ENCODE measurements at regions not wholly inside any gene's neighbourhood (a gene's known extent, or its start where the extent isn't known, plus 50 kb on each side); places are given as distances from the start of the nearest gene placed in this dataset.

- Histone ChIP-seq H2BK20ac (ENCODE audit: low read length) (no peak overlapping the region), H3K4me2 (ENCODE audit: insufficient read depth in 1 of 2, low read depth in 2 of 2, low read length in 2 of 2) (no peak overlapping the region), H2BK12ac (ENCODE audit: low read depth, low read length) (no peak overlapping the region), H2AFZ (ENCODE audit: low read length) (no peak overlapping the region), H4K5ac (ENCODE audit: insufficient read length, low read depth, low read length) (no peak overlapping the region), H3K36me3 (ENCODE audit: control insufficient read depth in 2 of 4, insufficient read depth in 4 of 4, low read length in 3 of 4) (no peaks in the 10 kb centered on the region), H4K20me1 (replicated peaks in 1 of 2; ENCODE audit: control insufficient read depth in 1 of 2, insufficient read depth in 2 of 2, low read length in 2 of 2) (no peaks in the 10 kb centered on the region), H2BK120ac (replicated peaks; ENCODE audit: low read depth, low read length) (no peak overlapping the region), H3K79me1 (ENCODE audit: low read depth, low read length) (no peaks in the 10 kb centered on the region), H3K14ac (ENCODE audit: insufficient read length) (no peak overlapping the region), H3K56ac (replicated peaks; ENCODE audit: insufficient read length, low read depth, low read length) (no peak overlapping the region), H3K27ac (ENCODE audit: low read depth, low read length) (no peak overlapping the region), H4K8ac (ENCODE audit: extremely low read depth, insufficient read depth, low read length) (no peak overlapping the region), H3K79me2 (ENCODE audit: control insufficient read depth in 1 of 2, insufficient read depth in 2 of 2, low read length in 2 of 2) (no peaks in the 10 kb centered on the region), H3K23me2 (ENCODE audit: low read depth, low read length) (peaks cover 2% of the 10 kb centered on the region; the same call in 1 of the 2 replicates), H3K9me3 (ENCODE audit: insufficient read depth in 2 of 2, low read depth in 1 of 2, low read length in 1 of 2) (no peaks in the 10 kb centered on the region), H2AK5ac (ENCODE audit: low read depth, low read length) (no peak overlapping the region), H3K4me3 (ENCODE audit: extremely low read depth in 1 of 4, insufficient read depth in 2 of 4, low read depth in 3 of 4, low read length in 4 of 4) (no peak overlapping the region), H4K91ac (replicated peaks; ENCODE audit: insufficient read length, low read length) (no peak overlapping the region), H3K18ac (ENCODE audit: extremely low read depth, low read length) (no peak overlapping the region), H3K4ac (replicated peaks; ENCODE audit: insufficient read length, low read depth, low read length) (no peak overlapping the region), H2BK5ac (ENCODE audit: low read depth, low read length) (no peak overlapping the region), H3K4me1 (replicated peaks in 1 of 4; ENCODE audit: control insufficient read depth in 3 of 4, insufficient read depth in 4 of 4, low read length in 3 of 4) (peaks cover 0 to 8% (median 0%) of the 10 kb centered on the region in 4 experiments; a peak in 3 of 7 replicates), H3K23ac (ENCODE audit: insufficient read length) (no peak overlapping the region), H3K27me3 (replicated peaks in 1 of 4; ENCODE audit: control insufficient read depth in 3 of 4, extremely low read depth in 1 of 4, insufficient read depth in 3 of 4, low read length in 3 of 4) (no peaks in the 10 kb centered on the region), H2BK15ac (ENCODE audit: low read length) (no peak overlapping the region), H3K9ac (replicated peaks in 1 of 4; ENCODE audit: extremely low read depth in 1 of 4, low read depth in 3 of 4, low read length in 3 of 4) (no peak overlapping the region)
- ChIA-PET CTCF (ENCODE audit: partially characterized antibody) (interaction anchor here (1.6 to 2.2 kb wide), 2 partner anchors 9 to 122 kb away, joined by 6 to 8 read pairs; no protein-coding TSS in a partner anchor), POLR2A (ENCODE audit: partially characterized antibody) (no interaction called here)
- FAIRE-seq (no peak), DNase-seq (ENCODE audit: low read depth in 1 of 2, low spot score in 2 of 2) (no peak)
- 76% methylated on average over 7 of the region's 7 CpGs; no CpG with 5 or more reads in 1 of the 2 experiments for WGBS, 2 experiments (ENCODE audit: extremely low coverage in 1 of 2, insufficient coverage in 1 of 2, insufficient read length in 1 of 2, insufficient replicate concordance in 2 of 2, low coverage in 1 of 2, low lambda C conversion rate in 2 of 2, missing lambda C conversion rate in 1 of 2)
- TF ChIP-seq CREB1 (IDR thresholded peaks at IDR 0.05) (no peak), EGR1 (IDR thresholded peaks at IDR 0.05; ENCODE audit: borderline replicate concordance, low read depth, low read length) (no peak), SP2 (IDR thresholded peaks at IDR 0.05; ENCODE audit: low read length) (no peak), MAFK (IDR thresholded peaks at IDR 0.05; ENCODE audit: low read depth, low read length) (no peak), RAD21 (IDR thresholded peaks at IDR 0.05 in 1 of 2, conservative IDR thresholded peaks at IDR 0.05 in 1 of 2; ENCODE audit: low read depth in 2 of 2, low read length in 2 of 2) (no peak), ASH2L (IDR thresholded peaks at IDR 0.05; ENCODE audit: low read length) (no peak), NRF1 (IDR thresholded peaks at IDR 0.05; ENCODE audit: low read depth, low read length) (no peak), SIN3A (conservative IDR thresholded peaks at IDR 0.05 in 1 of 2, IDR thresholded peaks at IDR 0.05 in 1 of 2; ENCODE audit: low read depth in 1 of 2, low read length in 2 of 2) (no peak), TAF1 (IDR thresholded peaks at IDR 0.05; ENCODE audit: low read depth, low read length) (no peak), YY1 (IDR thresholded peaks at IDR 0.05; ENCODE audit: low read depth, low read length) (no peak), E2F6 (IDR thresholded peaks at IDR 0.05) (no peak), SRF (IDR thresholded peaks at IDR 0.05; ENCODE audit: low read depth, low read length) (no peak), KDM4A (IDR thresholded peaks at IDR 0.05; ENCODE audit: low read depth, low read length, severe bottlenecking) (no peak)
Observed at GRCh38 chr3:126256251-126256650, 75.9 kb upstream of the ALDH1L1 start.
